ENCODE measurements at regions not wholly inside any gene's neighbourhood (a gene's known extent, or its start where the extent isn't known, plus 50 kb on each side); places are given as distances from the start of the nearest gene placed in this dataset.

GRCh38 chr2:145007093-145007959 is 487.4 kb upstream of the ZEB2 start:
- Histone ChIP-seq H3K4me1 (ENCODE audit: control insufficient read depth, insufficient read depth, low read depth, low read length) (peaks cover 1% of the 10 kb centered on the region), H3K27me3 (ENCODE audit: control insufficient read depth in 1 of 2, insufficient read depth in 1 of 2, low read length in 2 of 2) (no peaks in the 10 kb centered on the region), H2AFZ (ENCODE audit: low read depth, low read length) (no peak overlapping the region), H4K8ac (ENCODE audit: low read length) (peak overlapping the region; percentile 66), H3K9me3 (ENCODE audit: control insufficient read depth, low read length) (no peaks in the 10 kb centered on the region), H3K9ac (ENCODE audit: low read length) (peak overlapping the region; percentile 83), H3K18ac (ENCODE audit: low read depth in 1 of 2, low read length in 2 of 2) (peak overlapping the region; percentile 46 to 69), H3K14ac (ENCODE audit: low read length in 2 of 2) (no peak overlapping the region), H3K79me1 (replicated peaks; ENCODE audit: low read length, poor library complexity, severe bottlenecking) (no peaks in the 10 kb centered on the region), H2BK12ac (ENCODE audit: low read length in 2 of 2) (peak overlapping the region in 1 of 2 experiments; percentile 85), H3K27ac (ENCODE audit: low read length, poor library complexity, severe bottlenecking) (peak overlapping the region; percentile 77), H2BK120ac (ENCODE audit: low read depth, low read length) (no peak overlapping the region), H2BK15ac (ENCODE audit: low read depth, poor library complexity, severe bottlenecking) (no peak overlapping the region), H3K4ac (ENCODE audit: low read depth in 1 of 2, low read length in 2 of 2) (peak overlapping the region in 1 of 2 experiments; percentile 77), H3K4me3 (ENCODE audit: insufficient read depth in 1 of 2, low read depth in 1 of 2, low read length in 2 of 2) (peak overlapping the region in 1 of 2 experiments; percentile 63), H2BK5ac (ENCODE audit: low read depth, low read length, poor library complexity, severe bottlenecking) (peak overlapping the region; percentile 85), H3K4me2 (ENCODE audit: low read length, poor library complexity, severe bottlenecking) (peak overlapping the region; percentile 62), H3K36me3 (ENCODE audit: control insufficient read depth in 1 of 2, insufficient read depth in 2 of 2, low read depth in 1 of 2, low read length in 2 of 2) (no peaks in the 10 kb centered on the region), H3K23ac (ENCODE audit: low read length in 2 of 2) (no peak overlapping the region), H2AK5ac (ENCODE audit: low read length, severe bottlenecking) (no peak overlapping the region), H4K91ac (ENCODE audit: low read length) (no peak overlapping the region)
- peak; percentile 95 for DNase-seq
- 32% methylated on average over 10 of the region's 13 CpGs for WGBS

GRCh38 chr2:145002624-145003023 is 482.7 kb upstream of the ZEB2 start:
- H2AFZ ChIP-seq (ENCODE audit: low read depth, low read length), result no peak overlapping the region
- H3K4me3 ChIP-seq (ENCODE audit: insufficient read depth in 1 of 2, low read depth in 1 of 2, low read length in 2 of 2), result no peak overlapping the region
- no peak overlapping the region for H2BK120ac ChIP-seq (ENCODE audit: low read depth, low read length)
- no peak overlapping the region for H3K14ac ChIP-seq (ENCODE audit: low read length in 2 of 2)
- H3K36me3 ChIP-seq (ENCODE audit: control insufficient read depth in 1 of 2, insufficient read depth in 2 of 2, low read depth in 1 of 2, low read length in 2 of 2), result no peaks in the 10 kb centered on the region
- DNase-seq, result no peak
- H2BK15ac ChIP-seq (ENCODE audit: low read depth, poor library complexity, severe bottlenecking), result no peak overlapping the region
- H2BK12ac ChIP-seq (ENCODE audit: low read length in 2 of 2), result no peak overlapping the region
- no peaks in the 10 kb centered on the region for H3K9me3 ChIP-seq (ENCODE audit: control insufficient read depth, low read length)
- H4K91ac ChIP-seq (ENCODE audit: low read length), result no peak overlapping the region
- H3K27me3 ChIP-seq (ENCODE audit: control insufficient read depth in 1 of 2, insufficient read depth in 1 of 2, low read length in 2 of 2), result no peaks in the 10 kb centered on the region
- H2BK5ac ChIP-seq (ENCODE audit: low read depth, low read length, poor library complexity, severe bottlenecking), result no peak overlapping the region
- H3K4me2 ChIP-seq (ENCODE audit: low read length, poor library complexity, severe bottlenecking), result no peak overlapping the region
- 100% methylated on average over 1 of the region's 1 CpG for WGBS
- H3K9ac ChIP-seq (ENCODE audit: low read length), result no peak overlapping the region
- no peaks in the 10 kb centered on the region for H3K79me1 ChIP-seq (replicated peaks; ENCODE audit: low read length, poor library complexity, severe bottlenecking)
- no peak overlapping the region for H3K27ac ChIP-seq (ENCODE audit: low read length, poor library complexity, severe bottlenecking)
- no peaks in the 10 kb centered on the region for H3K4me1 ChIP-seq (ENCODE audit: control insufficient read depth, insufficient read depth, low read depth, low read length)
- H2AK5ac ChIP-seq (ENCODE audit: low read length, severe bottlenecking), result no peak overlapping the region
- no peak overlapping the region for H4K8ac ChIP-seq (ENCODE audit: low read length)
- H3K23ac ChIP-seq (ENCODE audit: low read length in 2 of 2), result no peak overlapping the region
- no peak overlapping the region for H3K18ac ChIP-seq (ENCODE audit: low read depth in 1 of 2, low read length in 2 of 2)
- no peak overlapping the region for H3K4ac ChIP-seq (ENCODE audit: low read depth in 1 of 2, low read length in 2 of 2)

- Histone ChIP-seq H3K4ac (ENCODE audit: low read depth in 1 of 2, low read length in 2 of 2) (no peak overlapping the region), H2BK5ac (ENCODE audit: low read depth, low read length, poor library complexity, severe bottlenecking) (no peak overlapping the region), H3K4me1 (ENCODE audit: control insufficient read depth, insufficient read depth, low read depth, low read length) (no peaks in the 10 kb centered on the region), H3K23ac (ENCODE audit: low read length in 2 of 2) (no peak overlapping the region), H2AK5ac (ENCODE audit: low read length, severe bottlenecking) (no peak overlapping the region), H2BK15ac (ENCODE audit: low read depth, poor library complexity, severe bottlenecking) (no peak overlapping the region), H3K14ac (ENCODE audit: low read length in 2 of 2) (no peak overlapping the region), H2BK120ac (ENCODE audit: low read depth, low read length) (no peak overlapping the region), H3K36me3 (ENCODE audit: control insufficient read depth in 1 of 2, insufficient read depth in 2 of 2, low read depth in 1 of 2, low read length in 2 of 2) (no peaks in the 10 kb centered on the region), H3K4me2 (ENCODE audit: low read length, poor library complexity, severe bottlenecking) (no peak overlapping the region), H3K9ac (ENCODE audit: low read length) (no peak overlapping the region), H3K79me1 (replicated peaks; ENCODE audit: low read length, poor library complexity, severe bottlenecking) (no peaks in the 10 kb centered on the region), H3K4me3 (ENCODE audit: insufficient read depth in 1 of 2, low read depth in 1 of 2, low read length in 2 of 2) (no peak overlapping the region), H3K27me3 (ENCODE audit: control insufficient read depth in 1 of 2, insufficient read depth in 1 of 2, low read length in 2 of 2) (no peaks in the 10 kb centered on the region), H3K9me3 (ENCODE audit: control insufficient read depth, low read length) (no peaks in the 10 kb centered on the region), H2AFZ (ENCODE audit: low read depth, low read length) (no peak overlapping the region), H2BK12ac (ENCODE audit: low read length in 2 of 2) (no peak overlapping the region), H3K27ac (ENCODE audit: low read length, poor library complexity, severe bottlenecking) (no peak overlapping the region), H3K18ac (ENCODE audit: low read depth in 1 of 2, low read length in 2 of 2) (no peak overlapping the region), H4K91ac (ENCODE audit: low read length) (no peak overlapping the region), H4K8ac (ENCODE audit: low read length) (no peak overlapping the region)
- no peak for DNase-seq
Observed at GRCh38 chr2:145000376-145000775, 480.5 kb upstream of the ZEB2 start.

GRCh38 chr2:144999936-145000335 is 480.0 kb upstream of the ZEB2 start:
- 100% methylated on average over 1 of the region's 1 CpG for WGBS
- no peak overlapping the region for H2BK120ac ChIP-seq (ENCODE audit: low read depth, low read length)
- H3K9ac ChIP-seq (ENCODE audit: low read length), result peak overlapping the region; percentile 52
- H3K27ac ChIP-seq (ENCODE audit: low read length, poor library complexity, severe bottlenecking), result no peak overlapping the region
- H4K91ac ChIP-seq (ENCODE audit: low read length), result no peak overlapping the region
- no peak overlapping the region for H4K8ac ChIP-seq (ENCODE audit: low read length)
- no peak overlapping the region for H2AK5ac ChIP-seq (ENCODE audit: low read length, severe bottlenecking)
- no peak overlapping the region for H2BK12ac ChIP-seq (ENCODE audit: low read length in 2 of 2)
- no peak overlapping the region for H3K14ac ChIP-seq (ENCODE audit: low read length in 2 of 2)
- no peaks in the 10 kb centered on the region for H3K79me1 ChIP-seq (replicated peaks; ENCODE audit: low read length, poor library complexity, severe bottlenecking)
- no peak overlapping the region for H2AFZ ChIP-seq (ENCODE audit: low read depth, low read length)
- no peak overlapping the region for H3K18ac ChIP-seq (ENCODE audit: low read depth in 1 of 2, low read length in 2 of 2)
- H3K9me3 ChIP-seq (ENCODE audit: control insufficient read depth, low read length), result no peaks in the 10 kb centered on the region
- no peak for DNase-seq
- H3K36me3 ChIP-seq (ENCODE audit: control insufficient read depth in 1 of 2, insufficient read depth in 2 of 2, low read depth in 1 of 2, low read length in 2 of 2), result no peaks in the 10 kb centered on the region
- no peak overlapping the region for H2BK5ac ChIP-seq (ENCODE audit: low read depth, low read length, poor library complexity, severe bottlenecking)
- H3K4me2 ChIP-seq (ENCODE audit: low read length, poor library complexity, severe bottlenecking), result no peak overlapping the region
- no peak overlapping the region for H3K4me3 ChIP-seq (ENCODE audit: insufficient read depth in 1 of 2, low read depth in 1 of 2, low read length in 2 of 2)
- H3K4ac ChIP-seq (ENCODE audit: low read depth in 1 of 2, low read length in 2 of 2), result no peak overlapping the region
- H3K23ac ChIP-seq (ENCODE audit: low read length in 2 of 2), result no peak overlapping the region
- H2BK15ac ChIP-seq (ENCODE audit: low read depth, poor library complexity, severe bottlenecking), result no peak overlapping the region
- no peaks in the 10 kb centered on the region for H3K27me3 ChIP-seq (ENCODE audit: control insufficient read depth in 1 of 2, insufficient read depth in 1 of 2, low read length in 2 of 2)
- no peaks in the 10 kb centered on the region for H3K4me1 ChIP-seq (ENCODE audit: control insufficient read depth, insufficient read depth, low read depth, low read length)
